Retinal pigment epithelial cell (primary cell): ENCODE measurements at regions not wholly inside any gene's neighbourhood (a gene's known extent, or its start where the extent isn't known, plus 50 kb on each side); places are given as distances from the start of the nearest gene placed in this dataset.

Experiments
- DNase-seq: peaks from one replicate; pipeline ENCODE4 v3.0.0-alpha.2; 2010; ENCODE audit warnings: low read depth
- H3K4me3 ChIP-seq: 2 replicates; pipeline ENCODE4 v1.5.1; 2011; ENCODE audit warnings: mild to moderate bottlenecking, low read length, control low read depth, moderate library complexity
- CTCF ChIP-seq: conservative IDR thresholded peaks from 2 replicates; pipeline ENCODE4 v1.5.1; 2011; ENCODE audit warnings: low read depth, low read length, control low read depth, inconsistent platforms

GRCh38 chr3:124318014-124318413 lies 326.1 kb upstream of the ROPN1 start:
- no peak overlapping the region for H3K4me3 ChIP-seq
- DNase-seq = no peak
- no peak for TF ChIP-seq CTCF

DNA sequence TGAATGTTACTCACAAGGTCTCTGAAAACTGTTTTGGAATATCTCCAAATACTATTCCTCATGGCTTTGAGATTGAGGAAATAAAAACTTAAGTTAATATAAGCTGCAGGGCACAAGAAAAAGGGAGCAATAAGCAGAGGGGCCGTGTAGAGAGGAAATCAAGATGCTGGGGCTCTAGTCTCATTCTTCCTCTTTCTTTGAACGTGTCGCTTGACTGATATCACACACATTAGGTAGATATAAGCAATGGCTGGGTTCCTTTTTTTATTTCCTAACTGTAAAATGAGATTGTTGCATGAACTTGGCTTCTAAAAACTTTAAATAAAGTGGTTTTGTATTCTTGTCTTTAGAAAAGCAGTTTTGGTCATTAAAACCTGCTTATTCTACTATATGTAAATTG lies 326.7 kb upstream of the ROPN1 start:
- no peak for DNase-seq
- no peak for TF ChIP-seq CTCF
- no peak overlapping the region for H3K4me3 ChIP-seq

- no peak overlapping the region for H3K4me3 ChIP-seq
- TF ChIP-seq CTCF = no peak
- no peak for DNase-seq
Observed at GRCh38 chr3:124320976-124321375, 329.1 kb upstream of the ROPN1 start.

DNA sequence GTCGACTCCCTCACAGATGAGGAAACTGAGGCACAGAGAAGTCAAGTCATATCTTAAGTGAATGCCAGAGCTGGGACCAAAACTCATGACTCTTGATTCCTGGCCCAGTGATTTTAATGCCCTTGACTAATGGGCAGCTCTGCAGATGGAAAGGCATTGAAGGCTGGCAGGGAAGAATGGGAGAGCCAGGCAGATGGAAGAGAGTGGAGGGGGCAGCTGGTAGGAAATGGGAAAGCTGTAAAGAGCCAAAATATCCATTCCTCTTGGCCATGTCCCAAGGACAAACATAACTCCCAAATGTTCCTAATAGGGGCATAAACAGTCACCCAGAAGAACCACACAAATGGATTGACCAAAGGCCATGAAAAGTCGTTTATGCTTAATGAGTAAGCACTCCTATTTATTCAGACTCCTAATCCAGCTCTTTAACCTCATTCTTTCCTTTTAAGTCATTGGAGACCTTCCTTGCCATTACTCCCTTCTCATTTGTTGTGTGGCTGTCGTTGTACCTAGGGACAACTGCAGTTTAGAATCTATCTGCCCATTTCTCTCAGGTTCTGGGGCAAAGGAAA lies 330.5 kb upstream of the ROPN1 start:
- H3K4me3 ChIP-seq = no peak overlapping the region
- DNase-seq = no peak
- no peak for TF ChIP-seq CTCF

DNA sequence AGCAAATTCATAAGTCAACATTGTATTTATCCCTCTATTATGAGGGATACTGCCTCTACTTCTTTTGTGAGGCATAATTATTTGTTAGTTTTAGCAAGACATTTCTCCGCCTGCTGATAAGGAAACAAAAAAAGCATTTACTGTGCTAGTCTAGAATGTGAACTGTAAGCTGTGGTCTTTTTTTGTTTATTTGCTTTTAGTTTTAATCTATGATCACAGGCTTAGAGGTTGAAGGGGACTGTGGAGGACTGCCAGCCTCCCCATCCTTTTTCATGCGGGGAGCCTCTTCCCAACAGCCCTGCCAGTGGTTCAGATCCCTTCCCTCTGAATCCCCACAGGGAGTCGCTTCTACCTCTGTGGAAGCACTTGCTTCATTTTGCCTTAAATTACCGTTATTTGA lies 331.0 kb upstream of the ROPN1 start:
- no peak for TF ChIP-seq CTCF
- no peak overlapping the region for H3K4me3 ChIP-seq
- DNase-seq = no peak

GRCh38 chr3:124325248-124325647 lies 333.3 kb upstream of the ROPN1 start:
- no peak overlapping the region for H3K4me3 ChIP-seq
- TF ChIP-seq CTCF = no peak
- DNase-seq = no peak

- no peak overlapping the region for H3K4me3 ChIP-seq
- no peak for DNase-seq
- no peak for TF ChIP-seq CTCF
Observed at GRCh38 chr3:124329723-124330122, 337.8 kb upstream of the ROPN1 start.
